ENCODE measurements at regions not wholly inside any gene's neighbourhood (a gene's known extent, or its start where the extent isn't known, plus 50 kb on each side); places are given as distances from the start of the nearest gene placed in this dataset.

DNA sequence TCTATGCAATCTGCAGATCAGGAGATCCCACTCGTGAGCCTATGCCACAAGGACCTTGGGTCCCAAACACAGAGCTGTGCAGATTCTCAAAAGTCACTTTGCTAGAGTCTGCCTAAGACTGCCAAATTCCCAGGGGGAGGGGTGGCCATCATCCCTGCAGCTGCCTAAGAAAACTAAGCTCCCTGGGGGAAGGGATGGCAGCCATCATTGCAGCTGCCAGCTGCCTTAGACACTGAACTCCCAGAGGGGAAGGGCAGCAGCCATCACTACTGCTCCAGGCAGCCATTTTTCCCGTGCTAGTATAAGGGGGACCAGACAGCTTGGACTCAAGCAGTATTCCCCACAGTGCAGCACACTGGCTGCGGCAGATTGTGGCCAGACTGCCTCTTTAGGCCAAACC lies 156.9 kb downstream of the NKX6-1 start:
- TF ChIP-seq, protein P1, sequence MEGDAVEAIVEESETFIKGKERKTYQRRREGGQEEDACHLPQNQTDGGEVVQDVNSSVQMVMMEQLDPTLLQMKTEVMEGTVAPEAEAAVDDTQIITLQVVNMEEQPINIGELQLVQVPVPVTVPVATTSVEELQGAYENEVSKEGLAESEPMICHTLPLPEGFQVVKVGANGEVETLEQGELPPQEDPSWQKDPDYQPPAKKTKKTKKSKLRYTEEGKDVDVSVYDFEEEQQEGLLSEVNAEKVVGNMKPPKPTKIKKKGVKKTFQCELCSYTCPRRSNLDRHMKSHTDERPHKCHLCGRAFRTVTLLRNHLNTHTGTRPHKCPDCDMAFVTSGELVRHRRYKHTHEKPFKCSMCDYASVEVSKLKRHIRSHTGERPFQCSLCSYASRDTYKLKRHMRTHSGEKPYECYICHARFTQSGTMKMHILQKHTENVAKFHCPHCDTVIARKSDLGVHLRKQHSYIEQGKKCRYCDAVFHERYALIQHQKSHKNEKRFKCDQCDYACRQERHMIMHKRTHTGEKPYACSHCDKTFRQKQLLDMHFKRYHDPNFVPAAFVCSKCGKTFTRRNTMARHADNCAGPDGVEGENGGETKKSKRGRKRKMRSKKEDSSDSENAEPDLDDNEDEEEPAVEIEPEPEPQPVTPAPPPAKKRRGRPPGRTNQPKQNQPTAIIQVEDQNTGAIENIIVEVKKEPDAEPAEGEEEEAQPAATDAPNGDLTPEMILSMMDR (IDR thresholded peaks at IDR 0.05), result no peak
- TF ChIP-seq POLR2A (IDR thresholded peaks at IDR 0.05), result no peak
